Fibroblast of skin of abdomen (primary cell): ENCODE measurements at regions not wholly inside any gene's neighbourhood (a gene's known extent, or its start where the extent isn't known, plus 50 kb on each side); places are given as distances from the start of the nearest gene placed in this dataset.
"Not testable (repeated sequence)": the region's sequence is repeated elsewhere in the genome, so short reads cannot be mapped to it uniquely, and the experiment has no call there.

ENCODE experiments used
- DNase-seq: peaks from one replicate; pipeline ENCODE4 v3.0.0-alpha.2; 2013

DNA sequence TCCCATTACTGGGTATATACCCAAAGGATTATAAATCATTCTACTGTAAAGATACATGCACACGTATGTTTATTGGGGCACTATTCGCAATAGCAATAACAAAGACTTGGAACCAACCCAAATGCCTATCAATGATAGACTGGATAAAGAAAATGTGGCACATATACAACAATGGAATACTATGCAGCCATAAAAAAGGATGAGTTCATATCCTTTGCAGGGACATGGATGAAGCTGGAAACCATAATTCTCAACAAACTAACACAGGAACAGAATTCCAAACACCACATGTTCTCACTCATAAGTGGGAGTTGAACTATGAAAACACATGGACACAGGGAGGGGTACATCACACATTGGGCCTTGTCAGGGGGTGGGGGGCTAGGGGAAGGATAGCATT lies 453.0 kb upstream of the FANCL start:
- not testable (repeated sequence) for DNase-seq

DNA sequence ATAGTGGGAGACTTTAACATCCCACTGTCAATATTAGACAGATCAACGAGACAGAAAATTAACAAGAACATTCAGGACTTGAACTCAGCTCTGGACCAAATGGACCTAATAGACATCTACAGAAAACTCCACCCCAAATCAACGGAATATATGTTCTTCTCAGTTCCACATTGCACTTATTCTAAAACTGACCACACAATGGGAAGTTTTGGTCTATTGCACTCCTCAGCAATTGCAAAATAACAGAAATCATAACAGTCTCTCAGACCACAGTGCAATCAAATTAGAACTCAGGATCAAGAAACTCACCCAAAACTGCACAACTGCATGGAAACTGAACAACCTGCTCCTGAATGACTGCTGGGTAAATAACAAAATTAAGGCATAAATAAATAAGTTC lies 449.9 kb upstream of the FANCL start:
- not testable (repeated sequence) for DNase-seq

DNA sequence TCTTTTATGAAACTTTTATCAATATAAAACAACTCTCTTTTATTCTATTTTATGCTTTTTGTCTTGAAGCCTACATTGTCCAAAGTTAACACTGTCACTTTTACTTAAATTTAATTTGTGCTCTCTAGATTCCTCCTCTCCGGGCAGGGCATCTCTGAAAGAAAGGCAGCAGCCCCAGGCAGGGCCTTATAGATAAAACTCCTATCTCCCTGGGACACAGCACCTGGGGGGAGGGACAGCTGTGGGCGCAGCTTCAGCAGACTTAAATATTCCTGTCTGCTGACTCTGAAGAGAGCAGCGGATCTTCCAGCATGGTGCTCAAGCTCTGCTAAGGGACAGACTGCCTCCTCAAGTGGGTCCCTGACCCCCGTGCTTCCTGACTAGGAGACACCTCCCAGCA lies 447.7 kb upstream of the FANCL start:
- no peak for DNase-seq

DNA sequence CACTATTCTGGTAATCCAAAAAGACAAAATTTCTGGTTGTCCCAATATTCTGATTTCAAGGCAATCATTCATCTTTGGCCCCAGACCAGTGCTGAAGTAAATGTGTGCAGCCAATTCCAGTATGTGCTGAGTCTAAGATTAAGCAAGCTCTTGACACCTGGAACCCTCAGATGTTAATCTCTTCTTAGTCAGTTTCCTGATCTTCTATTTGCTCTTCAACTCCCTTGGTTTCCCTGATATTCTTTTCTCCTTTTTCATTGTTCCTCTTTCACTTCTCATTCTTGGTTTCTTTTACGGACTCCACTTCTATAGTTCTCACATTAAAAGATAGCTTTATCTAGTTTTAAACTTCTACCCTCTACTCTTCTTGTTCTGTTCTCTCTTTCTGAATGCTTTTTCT lies 445.7 kb upstream of the FANCL start:
- no peak for DNase-seq

DNA sequence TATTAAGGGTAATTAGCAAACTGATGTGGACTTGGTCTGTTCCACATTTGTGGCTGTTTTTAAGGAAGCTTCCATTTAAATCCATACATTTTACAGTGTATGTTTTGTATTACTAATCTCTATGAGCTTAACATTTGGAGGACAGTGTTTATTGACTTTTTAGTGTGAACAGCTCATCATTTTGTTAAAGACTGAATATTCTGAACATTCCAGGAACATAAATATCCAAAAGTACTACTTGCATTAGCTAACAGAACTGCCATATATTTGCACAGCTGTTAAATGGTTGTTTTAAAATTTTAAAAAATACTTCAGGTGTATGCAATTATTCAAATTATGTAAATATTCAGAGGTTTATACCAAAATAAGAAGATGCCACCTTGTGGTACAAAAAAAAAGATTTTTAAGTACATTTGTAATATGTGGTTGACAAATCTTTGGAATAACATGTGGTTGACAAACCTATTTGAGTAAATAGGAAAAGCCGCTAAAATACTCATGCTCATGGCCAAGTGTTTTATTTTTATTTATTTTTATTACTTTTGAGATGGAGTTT lies 439.7 kb upstream of the FANCL start:
- no peak for DNase-seq

DNA sequence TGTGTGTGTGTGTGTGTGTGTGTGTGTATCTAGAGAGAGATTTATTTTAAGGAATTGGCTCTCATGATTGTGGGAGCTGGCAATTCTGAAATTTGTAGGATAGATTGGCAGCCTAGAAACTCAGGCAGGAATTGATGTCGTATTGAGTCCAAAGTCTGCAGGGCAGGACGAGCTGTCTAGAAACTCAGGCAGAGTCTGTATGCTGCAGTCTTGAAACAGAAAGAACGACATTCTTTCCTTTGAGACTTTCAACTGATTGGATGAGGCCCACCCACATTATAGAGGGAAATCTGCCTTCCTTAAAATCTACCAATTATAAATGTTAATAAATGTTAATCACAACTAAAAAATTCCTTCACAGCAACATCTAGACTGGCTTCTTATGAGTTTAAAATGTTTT lies 436.6 kb upstream of the FANCL start:
- DNase-seq, result no peak

DNA sequence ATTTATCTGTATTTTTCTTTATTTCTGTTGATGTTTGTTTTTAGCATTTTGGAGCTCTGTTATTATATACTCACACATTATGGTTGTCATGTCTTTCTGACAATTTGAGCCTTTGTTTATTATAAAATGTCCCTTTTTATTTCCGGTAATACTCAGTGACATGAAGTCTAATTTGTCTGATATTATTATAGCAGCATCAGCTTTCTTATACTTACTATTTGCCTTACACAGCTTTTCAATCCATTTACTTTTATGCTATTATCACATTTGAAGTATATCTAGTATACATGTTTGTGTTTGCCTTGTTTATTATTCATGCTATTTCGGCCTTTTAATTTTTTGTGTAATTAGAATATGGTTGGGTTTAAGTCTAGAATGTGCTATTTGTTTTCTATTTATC lies 430.6 kb upstream of the FANCL start:
- DNase-seq, result no peak

DNA sequence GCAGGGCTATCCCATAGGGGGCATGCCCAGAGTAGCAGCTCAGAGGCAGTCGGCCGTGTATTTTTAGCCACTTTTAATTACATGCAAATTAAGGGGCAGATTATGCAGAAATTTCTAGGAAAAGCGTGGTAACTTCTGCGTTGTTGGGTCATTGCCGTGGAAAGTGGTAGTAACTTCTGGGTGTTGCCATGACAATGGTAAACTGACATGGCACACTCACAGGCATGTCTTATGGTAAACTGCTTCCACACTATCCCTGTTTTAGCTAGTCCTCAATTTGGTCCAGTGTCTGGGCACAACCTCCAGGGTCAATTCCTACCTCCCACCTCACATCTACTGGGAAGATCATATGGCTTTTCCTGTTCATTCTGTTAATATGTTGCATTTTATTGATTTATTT lies 428.9 kb upstream of the FANCL start:
- no peak for DNase-seq

DNA sequence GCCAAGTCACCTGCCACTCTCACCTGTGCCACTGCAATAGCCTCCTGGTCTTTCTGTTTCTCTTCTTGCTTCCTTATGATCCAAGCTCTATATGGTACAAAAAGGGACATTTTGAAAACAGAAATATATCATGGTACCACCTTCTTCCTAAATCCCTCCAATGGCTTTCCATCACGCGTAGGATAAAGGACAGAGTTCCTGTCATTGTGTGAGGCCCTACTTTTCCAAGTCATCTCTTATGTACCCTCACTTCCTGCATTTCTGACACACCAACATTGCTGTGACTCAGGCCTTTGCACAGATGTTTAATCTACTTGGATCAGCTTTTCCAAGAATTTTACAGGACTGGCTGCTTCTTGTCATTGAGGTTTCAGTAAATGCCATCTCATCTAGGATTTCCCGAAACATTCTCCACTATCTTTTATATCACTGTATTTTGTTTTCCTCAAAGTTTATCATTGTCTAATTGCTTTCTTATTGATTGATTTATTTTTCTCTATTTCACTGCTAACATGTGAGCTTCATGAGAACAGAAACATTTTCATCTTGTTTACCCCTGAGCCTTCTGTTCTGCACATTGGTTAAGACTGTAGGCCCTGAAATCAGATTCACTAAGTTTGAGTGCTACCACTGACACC lies 426.1 kb upstream of the FANCL start:
- DNase-seq, result peak; percentile 2

DNA sequence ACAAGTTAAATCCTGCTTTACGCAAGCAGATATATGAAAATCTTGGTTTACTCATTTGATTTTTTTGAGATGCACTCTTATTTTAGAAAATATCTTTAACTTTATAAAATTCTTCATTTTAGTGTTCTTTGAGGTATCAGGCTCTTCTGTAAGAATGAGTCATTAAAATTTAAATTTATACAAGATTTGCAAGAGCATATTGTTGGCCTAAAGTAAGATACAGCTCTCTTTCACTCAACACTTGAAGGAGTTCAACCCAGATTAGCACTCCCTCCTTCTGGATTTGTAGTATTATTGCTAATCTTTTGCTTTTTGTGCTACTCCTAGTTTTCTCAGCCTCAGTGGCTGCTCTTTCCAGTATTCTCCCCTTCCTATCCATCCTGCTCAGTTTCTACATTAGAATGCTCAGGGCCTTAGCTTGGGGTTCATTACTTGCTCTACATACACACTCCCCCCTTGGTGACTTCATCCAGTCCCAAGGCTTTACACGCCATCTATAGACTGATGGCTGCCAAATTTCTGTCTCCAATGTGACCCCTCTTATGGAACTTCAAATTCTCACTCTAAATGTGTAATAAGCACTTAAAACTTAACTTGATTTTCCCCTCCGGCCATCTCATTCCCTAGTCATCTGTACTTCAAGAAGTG lies 425.3 kb upstream of the FANCL start:
- DNase-seq, result no peak

DNA sequence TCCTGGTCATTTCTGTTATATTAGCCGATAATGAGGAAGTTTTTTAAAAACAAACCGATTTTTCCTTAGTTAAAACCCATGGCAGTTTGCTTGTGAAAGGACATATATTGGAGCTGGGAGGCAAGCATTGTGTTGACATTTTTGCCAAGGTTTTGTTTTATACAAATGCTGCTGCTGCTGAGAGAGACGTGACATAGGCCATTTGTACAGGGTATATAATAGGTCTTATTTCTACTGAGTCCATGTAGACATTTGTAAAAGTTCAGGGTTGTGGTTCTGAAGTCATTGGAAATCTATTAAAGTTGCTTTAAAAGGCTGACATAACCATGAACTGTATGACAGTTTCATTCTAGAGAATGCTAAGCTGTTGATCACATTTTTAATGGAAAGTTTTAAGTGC lies 424.0 kb upstream of the FANCL start:
- no peak for DNase-seq

DNA sequence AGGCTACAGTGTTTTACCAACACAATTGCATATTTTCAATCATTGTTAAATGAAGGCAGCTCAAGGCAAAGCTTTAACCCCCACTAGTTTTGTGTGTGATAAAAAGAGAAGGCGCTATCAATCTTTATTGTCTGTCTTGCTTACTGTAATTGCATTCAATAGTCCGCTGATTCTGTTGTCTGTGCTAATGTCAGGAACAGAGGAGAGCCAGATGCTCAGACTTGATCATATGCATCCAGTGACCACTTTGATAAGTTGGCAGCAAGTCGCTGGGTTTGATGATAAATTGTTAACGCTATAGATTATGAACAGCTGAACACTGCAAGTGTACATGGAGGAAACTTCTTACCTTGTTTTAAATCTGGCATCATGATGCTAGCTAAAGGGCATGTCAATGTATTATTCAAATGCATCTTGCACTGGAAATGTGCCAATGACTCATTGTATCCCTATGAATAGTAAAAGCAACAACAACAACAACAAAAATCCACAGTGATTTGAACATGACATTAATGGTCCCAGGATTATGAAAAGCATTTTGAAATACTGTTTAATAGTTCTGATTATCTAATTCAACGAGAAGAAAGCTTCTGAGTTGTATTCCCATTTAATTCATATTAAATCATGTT lies 423.5 kb upstream of the FANCL start:
- no peak for DNase-seq

DNA sequence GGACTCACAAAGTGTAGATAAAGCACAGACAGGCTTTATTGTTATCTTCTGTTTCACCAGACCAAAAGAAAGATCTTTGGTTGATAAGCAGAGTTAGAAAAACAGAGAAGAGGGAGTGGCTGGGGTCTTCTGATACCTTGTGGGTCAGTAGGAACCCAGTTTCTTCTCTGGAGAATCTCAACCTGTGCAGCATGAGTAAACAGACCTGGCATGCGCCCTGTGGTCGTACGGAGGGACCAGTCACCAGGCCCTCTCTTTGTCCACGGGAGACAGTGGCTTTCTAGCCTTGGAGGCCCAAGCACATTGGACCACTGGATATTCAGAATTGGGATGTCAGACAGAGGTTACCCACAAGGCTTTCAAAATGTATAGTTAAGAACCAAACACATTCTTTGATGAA lies 418.9 kb upstream of the FANCL start:
- DNase-seq, result no peak

DNA sequence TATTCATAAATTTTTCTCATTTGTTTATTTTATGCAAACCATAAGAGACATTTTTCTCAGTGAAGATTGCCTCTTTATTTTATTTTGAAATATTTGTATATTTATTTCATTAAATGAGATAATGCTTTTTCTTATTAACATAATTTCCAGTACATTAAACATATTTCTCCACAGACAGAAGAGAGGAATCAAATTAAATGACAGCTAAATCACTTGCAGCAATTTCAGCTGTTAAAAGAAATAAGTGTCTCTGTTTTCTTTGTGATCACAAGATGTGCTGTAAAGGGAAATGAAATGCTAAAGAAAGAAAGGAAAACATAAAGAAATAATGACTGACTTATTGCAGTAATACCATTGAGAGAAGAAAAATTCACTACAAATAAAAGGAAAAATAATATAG lies 414.0 kb upstream of the FANCL start:
- no peak for DNase-seq

DNA sequence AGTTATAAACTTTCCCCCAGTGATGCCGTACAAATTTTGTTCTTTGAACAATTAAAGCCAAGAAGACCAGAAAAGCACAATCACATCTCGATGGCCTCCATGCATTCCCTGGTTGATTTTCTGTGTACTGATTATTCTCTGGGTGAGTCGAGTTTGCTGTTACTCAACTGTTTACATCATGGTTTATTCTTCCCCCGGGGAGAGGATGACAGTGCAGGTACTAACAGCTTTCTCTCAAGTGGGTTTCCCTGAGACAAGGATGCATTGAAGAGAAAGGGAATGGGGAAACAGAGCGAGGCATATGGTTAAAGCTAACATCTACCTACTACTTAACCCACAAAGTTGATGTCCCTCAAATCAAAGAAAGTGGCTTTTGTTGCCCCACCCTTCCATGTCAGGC lies 410.8 kb upstream of the FANCL start:
- DNase-seq, result no peak

DNA sequence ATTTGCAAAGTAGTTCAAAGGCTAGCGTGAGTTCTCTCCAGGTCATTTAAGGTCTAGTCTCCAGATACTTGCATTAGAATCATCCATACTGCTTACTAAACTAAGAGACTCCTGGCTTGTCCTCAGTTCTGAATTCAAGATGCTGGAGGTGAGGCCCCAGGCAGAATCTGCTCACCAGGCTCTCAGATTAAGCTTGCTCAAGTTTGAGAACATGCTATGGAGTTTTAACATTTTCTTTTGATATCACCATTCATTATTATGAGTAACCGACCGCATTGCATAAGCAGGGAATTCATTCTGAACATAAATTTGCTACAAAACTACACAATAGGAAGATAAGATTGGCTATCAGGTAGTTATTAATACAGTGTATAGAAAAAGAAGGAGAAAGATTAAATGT lies 409.7 kb upstream of the FANCL start:
- DNase-seq, result no peak

DNA sequence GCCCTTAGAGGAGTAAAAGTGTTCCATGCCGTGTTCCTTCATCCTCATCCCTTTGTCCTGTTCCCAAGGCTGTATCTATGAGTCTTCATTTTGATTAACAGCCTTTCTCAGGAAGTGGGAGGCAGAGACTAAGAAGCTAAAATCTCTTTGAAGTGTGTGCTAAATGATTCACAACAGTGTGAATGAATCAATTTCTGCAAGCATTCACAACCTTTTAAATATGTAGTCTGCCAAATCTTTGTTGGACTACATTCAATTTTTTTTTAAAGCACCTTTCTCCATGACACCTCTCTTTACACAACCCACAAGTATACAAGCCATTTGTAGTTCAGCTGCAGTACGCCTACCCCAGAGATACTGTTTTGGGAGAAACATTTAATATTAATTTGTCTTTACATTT lies 408.6 kb upstream of the FANCL start:
- no peak for DNase-seq

DNA sequence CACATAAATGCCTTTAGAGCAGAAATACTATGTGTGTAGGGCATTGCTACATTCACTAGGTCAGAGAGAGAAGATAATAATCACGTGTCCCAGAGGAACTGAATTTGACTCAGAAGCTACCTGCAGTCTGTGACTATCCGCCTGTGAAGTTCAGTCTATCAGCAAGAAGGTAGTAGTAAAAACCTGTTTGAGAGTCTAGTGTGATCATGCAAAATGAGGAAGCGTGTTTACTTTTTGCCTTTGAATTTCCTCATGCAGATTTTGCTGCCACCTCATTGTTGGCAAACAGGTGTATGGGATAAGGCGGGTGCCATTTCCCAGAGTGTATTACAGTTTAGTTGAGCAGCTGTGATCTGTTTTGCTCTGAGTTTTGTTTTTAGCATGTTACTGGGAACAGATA lies 403.9 kb upstream of the FANCL start:
- DNase-seq, result no peak

DNA sequence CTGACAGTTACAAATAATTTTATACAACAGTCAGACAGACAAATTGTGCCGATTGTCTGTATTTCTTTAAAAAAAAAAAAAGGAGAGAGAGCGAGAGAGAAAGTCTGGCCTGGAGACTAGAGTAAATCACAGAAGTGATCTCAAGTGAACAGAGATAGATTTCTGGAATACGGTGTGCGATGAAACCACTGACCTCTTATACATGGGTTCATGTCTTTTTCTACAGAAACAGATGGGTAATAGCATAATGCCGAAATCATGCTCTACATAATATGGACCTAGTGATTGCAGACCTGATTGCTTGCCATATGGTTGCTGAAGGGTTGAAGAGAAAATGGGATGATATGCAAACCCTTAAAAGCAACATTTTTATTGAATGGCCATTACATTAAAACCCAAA lies 403.3 kb upstream of the FANCL start:
- DNase-seq, result no peak

DNA sequence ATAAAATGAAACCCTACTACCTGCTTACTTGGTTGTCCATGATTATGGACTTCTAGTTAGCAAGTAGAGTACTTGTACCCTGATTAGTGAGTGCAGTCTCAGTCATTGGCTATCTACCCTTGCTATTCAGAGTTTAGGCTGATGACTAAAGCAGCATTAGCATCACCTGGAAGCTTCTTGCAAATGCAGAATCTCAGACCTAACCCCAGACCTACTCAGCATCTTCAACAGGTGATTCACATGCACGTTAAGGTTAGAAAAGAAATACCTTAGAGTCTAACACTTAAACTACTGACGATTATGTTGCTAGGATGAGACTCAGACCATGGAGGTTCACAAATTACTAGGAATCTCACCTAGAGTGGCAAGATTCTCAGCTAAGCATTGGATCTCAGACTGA lies 399.9 kb upstream of the FANCL start:
- no peak for DNase-seq

DNA sequence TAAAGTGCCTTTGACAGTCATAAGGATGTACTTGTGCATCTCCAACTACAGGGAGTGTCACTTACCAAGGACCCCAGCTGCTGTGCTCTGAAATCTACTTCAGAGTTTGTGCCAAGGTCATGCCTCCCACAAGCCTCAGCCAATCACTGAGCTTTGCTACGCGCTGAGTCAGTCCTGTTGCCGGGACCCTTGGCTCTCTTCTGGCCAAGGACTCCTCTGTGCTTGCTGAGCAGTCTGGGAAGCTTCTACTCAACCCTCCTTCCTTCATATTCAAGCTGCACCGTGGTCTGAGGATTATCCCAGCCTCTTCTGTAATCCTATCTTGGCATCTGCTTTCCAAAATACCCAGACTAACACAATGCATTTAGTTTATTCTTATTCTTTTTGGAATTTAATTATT lies 398.9 kb upstream of the FANCL start:
- DNase-seq, result no peak

DNA sequence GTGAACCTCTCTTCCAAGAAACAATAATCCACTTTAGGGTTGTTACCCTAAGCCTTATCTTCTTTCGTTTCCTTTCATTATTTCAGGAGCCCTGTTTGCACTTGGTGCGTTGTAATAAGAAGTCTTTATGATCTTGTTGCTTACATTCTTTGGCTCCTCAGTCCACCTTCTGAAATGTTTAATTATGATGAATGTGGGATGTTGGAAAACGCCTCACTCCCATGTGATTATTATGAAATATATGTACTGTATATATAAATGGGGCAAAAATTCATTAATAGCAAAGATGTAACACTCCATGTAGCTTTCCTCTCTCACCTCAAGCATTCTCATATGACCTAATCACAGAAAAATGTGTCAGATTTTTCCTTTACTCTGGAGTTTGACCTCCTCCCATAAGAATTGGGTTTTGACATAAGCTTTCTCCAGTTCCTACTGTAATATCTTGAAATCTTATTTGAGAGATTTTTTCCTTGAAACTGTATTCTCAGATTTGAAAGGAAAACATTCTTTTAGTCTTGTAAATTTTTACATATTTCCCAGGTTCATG lies 397.2 kb upstream of the FANCL start:
- DNase-seq, result peak; percentile 61

DNA sequence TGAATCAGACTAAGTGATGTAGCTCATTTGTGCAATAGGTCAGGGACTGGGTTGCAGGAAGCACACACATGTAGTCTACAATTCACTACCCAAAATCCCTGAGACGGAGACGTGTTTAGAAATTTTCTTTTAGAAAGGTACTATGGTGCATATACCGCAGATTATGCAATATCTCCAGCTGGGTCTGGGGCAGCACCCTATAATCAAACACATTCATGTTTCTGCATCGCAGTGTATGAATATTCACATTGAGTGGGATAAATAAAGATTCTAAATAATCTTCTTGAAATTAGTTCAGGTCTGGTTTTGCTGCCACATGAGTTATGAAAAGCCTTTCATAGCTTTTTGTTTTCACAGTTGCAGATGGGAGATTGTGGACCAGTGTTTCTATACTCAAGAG lies 395.7 kb upstream of the FANCL start:
- no peak for DNase-seq

DNA sequence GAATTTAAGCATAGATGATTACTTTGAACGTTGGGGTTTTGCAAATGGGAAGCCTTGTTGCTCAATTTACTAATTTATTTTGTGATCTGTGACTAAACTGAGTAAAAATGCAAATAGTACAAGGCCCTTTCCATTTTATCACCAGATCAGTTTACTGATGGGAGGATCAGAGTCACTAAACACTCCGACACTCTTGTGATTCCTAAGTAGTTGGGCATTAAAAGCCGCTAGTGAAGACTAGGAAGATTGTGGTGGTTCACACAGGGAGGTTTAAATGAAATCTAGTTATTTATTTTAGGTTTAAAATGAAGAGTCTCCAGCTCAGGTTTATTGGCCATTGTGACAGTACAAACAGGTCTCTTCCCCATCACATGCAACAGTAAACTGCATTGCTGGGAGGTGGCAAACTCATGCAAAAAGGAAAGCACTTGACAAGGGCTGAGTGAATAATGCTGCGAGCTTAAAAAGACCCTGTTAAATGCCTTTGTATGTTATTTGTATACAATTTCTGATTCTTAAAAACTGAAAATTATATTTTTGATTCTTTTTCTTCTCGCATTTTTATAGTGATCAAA lies 394.8 kb upstream of the FANCL start:
- no peak for DNase-seq
